Lung (tissue), 11 donors: ENCODE measurements at regions not wholly inside any gene's neighbourhood (a gene's known extent, or its start where the extent isn't known, plus 50 kb on each side); places are given as distances from the start of the nearest gene placed in this dataset.

Experiments used
- ATAC-seq: fragments of 200-7000 bp; cut with Tn5 transposase; one replicate; pipeline ENCODE4 v1.9.1; 2020; ENCODE audit warnings: moderate number of reproducible peaks; ENCODE audit not compliant: insufficient read depth, low FRiP score
- DNase-seq, 3 donors: peaks; one replicate each; pipeline ENCODE4 v3.0.0-alpha.2; 2013 to 2017
- H3K27ac ChIP-seq, 2 donors: one replicate each; pipeline ENCODE4 v1.5.1; 2013; ENCODE audit warnings: mild to moderate bottlenecking in 2 of 2, moderate library complexity in 2 of 2, control low read depth in 1 of 2, inconsistent platforms in 1 of 2, low read depth in 1 of 2, low read length in 1 of 2
- H3K27me3 ChIP-seq, 3 donors: one replicate each; pipeline ENCODE4 v1.5.1; 2013; ENCODE audit warnings: low read length in 2 of 3; ENCODE audit not compliant: control insufficient read depth in 3 of 3, insufficient read depth in 3 of 3
- H3K36me3 ChIP-seq, 4 donors: one replicate each; pipeline ENCODE4 v1.5.1; 2013; ENCODE audit warnings: low read length in 4 of 4, mild to moderate bottlenecking in 1 of 4, moderate library complexity in 1 of 4; ENCODE audit not compliant: control insufficient read depth in 4 of 4, insufficient read depth in 4 of 4
- H3K4me1 ChIP-seq, 5 donors: one replicate each; pipeline ENCODE4 v1.5.1; 2013; ENCODE audit warnings: low read length in 5 of 5, mild to moderate bottlenecking in 2 of 5, moderate library complexity in 1 of 5; ENCODE audit not compliant: control insufficient read depth in 5 of 5, insufficient read depth in 5 of 5
- H3K4me3 ChIP-seq: one replicate; pipeline ENCODE4 v1.5.1; 2013; ENCODE audit warnings: mild to moderate bottlenecking, control low read depth, moderate library complexity
- H3K9ac ChIP-seq, 2 donors: one replicate each; pipeline ENCODE4 v1.5.1; 2013; ENCODE audit warnings: low read length in 2 of 2, control low read depth in 1 of 2; ENCODE audit not compliant: insufficient read depth in 1 of 2
- H3K9me3 ChIP-seq, 4 donors: one replicate each; pipeline ENCODE4 v1.5.1; 2013; ENCODE audit warnings: low read length in 3 of 4, mild to moderate bottlenecking in 1 of 4, moderate library complexity in 1 of 4; ENCODE audit not compliant: control insufficient read depth in 4 of 4, insufficient read depth in 3 of 4
- CTCF ChIP-seq: IDR thresholded peaks from 2 replicates; pipeline ENCODE4 v1.5.1; 2012; ENCODE audit warnings: mild to moderate bottlenecking; ENCODE audit errors: control extremely low read depth, extremely low read depth
- WGBS, 2 donors: extraction: QIAGEN DNeasy Blood & Tissue Kit; methylation state at CpG; one replicate each; pipeline ENCODE4 v1.1.7; 2013; 5-methylcytosine and 5-hydroxymethylcytosine counted together
- donor health status: control.
- donor health status: control.
- donor health status: Bipolar disorder and iron deficiency.
- donor health status: healthy.
- donor health status: DM: yes; HTN: yes; CAD: no.

- Histone ChIP-seq H3K9ac (no peak overlapping the region), H3K27me3 (peaks cover 0 to 8% (median 3%) of the 10 kb centered on the region in 3 donors), H3K36me3 (no peaks in the 10 kb centered on the region), H3K4me1 (peaks cover 0 to 11% (median 3%) of the 10 kb centered on the region in 5 donors), H3K27ac (no peak overlapping the region), H3K9me3 (no peaks in the 10 kb centered on the region), H3K4me3 (no peak overlapping the region)
- 81 to 84% methylated on average over 4 of the region's 4 CpGs for WGBS, 2 donors
- no peak for TF ChIP-seq CTCF
- DNase-seq = no peak
- no peak for ATAC-seq
These were observed 308.5 kb upstream of the KCNN2 start for GRCh38 chr5:114053372-114053771.

- peak overlapping the region in 1 of 2 donors; percentile 47 for H3K9ac ChIP-seq
- H3K4me1 ChIP-seq = peaks cover 0 to 11% (median under 1%) of the 10 kb centered on the region in 5 donors
- no peak overlapping the region for H3K4me3 ChIP-seq
- peaks cover 0 to 8% (median 3%) of the 10 kb centered on the region in 3 donors for H3K27me3 ChIP-seq
- H3K9me3 ChIP-seq = no peaks in the 10 kb centered on the region
- 33 to 62% methylated on average over 3 of the region's 3 CpGs for WGBS, 2 donors
- no peaks in the 10 kb centered on the region for H3K36me3 ChIP-seq
- H3K27ac ChIP-seq = no peak overlapping the region
- ATAC-seq = no peak
- peak in 1 of 3 donors; percentile 13 for DNase-seq
- no peak for TF ChIP-seq CTCF
These were observed 307.3 kb upstream of the KCNN2 start for GRCh38 chr5:114054594-114054993.

GRCh38 chr5:114055318-114056184 is 306.3 kb upstream of the KCNN2 start:
- Histone ChIP-seq H3K9me3 (no peaks in the 10 kb centered on the region), H3K4me1 (peaks cover 0 to 11% (median 0%) of the 10 kb centered on the region in 5 donors), H3K36me3 (no peaks in the 10 kb centered on the region), H3K27ac (peak overlapping the region in 1 of 2 donors; percentile 62), H3K4me3 (no peak overlapping the region), H3K27me3 (peaks cover 0 to 8% (median 3%) of the 10 kb centered on the region in 3 donors), H3K9ac (peak overlapping the region in 1 of 2 donors; percentile 26)
- 1% methylated on average over 60 of the region's 60 CpGs for WGBS, 2 donors
- peak; percentile 86 to 93 (median 89) for DNase-seq
- ATAC-seq = peak; percentile 66
- no peak for TF ChIP-seq CTCF
